ENCODE measurements at regions not wholly inside any gene's neighbourhood (a gene's known extent, or its start where the extent isn't known, plus 50 kb on each side); places are given as distances from the start of the nearest gene placed in this dataset.
"Not testable (repeated sequence)": the region's sequence is repeated elsewhere in the genome, so short reads cannot be mapped to it uniquely, and the experiment has no call there.

GRCh38 chr7:65124600-65124999 lies 118.1 kb upstream of the ERV3-1 start:
- H3K27ac Mint-ChIP-seq; H3K27me3 Mint-ChIP-seq; H3K4me3 Mint-ChIP-seq; ATAC-seq; DNase-seq; H3K36me3 Mint-ChIP-seq; H3K4me1 Mint-ChIP-seq; CTCF ChIA-PET; H3K9me3 Mint-ChIP-seq (ENCODE audit: low read depth): not testable (repeated sequence)

GRCh38 chr7:65105650-65106203 lies 99.2 kb upstream of the ERV3-1 start:
- H3K9me3 Mint-ChIP-seq (ENCODE audit: low read depth); H3K4me1 Mint-ChIP-seq; H3K36me3 Mint-ChIP-seq; ATAC-seq; H3K27ac Mint-ChIP-seq; CTCF ChIA-PET; H3K4me3 Mint-ChIP-seq; DNase-seq; H3K27me3 Mint-ChIP-seq: not testable (repeated sequence)

DNA sequence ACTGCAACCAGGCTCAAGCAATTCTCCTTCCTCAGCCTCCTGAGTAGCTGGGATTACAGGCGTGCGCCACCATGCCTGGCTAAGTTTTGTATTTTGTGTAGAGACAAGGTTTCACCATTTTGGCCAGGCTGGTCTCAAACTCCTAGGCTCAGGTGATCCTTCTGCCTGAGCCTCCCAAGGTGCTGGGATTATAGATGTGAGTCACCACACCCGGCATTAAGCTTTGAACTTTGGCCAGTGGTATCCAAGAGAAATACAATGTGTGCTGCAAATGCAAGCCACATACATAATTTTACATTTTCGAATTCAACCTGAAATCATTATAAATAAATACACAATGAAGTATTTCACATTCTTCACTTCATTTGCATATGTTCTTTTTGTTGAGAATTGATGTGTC lies 94.0 kb upstream of the ERV3-1 start:
- H3K27me3 Mint-ChIP-seq; H3K4me1 Mint-ChIP-seq; ATAC-seq; CTCF ChIA-PET; H3K9me3 Mint-ChIP-seq (ENCODE audit: low read depth); H3K36me3 Mint-ChIP-seq; H3K27ac Mint-ChIP-seq; H3K4me3 Mint-ChIP-seq; DNase-seq: not testable (repeated sequence)

GRCh38 chr7:65081669-65082055 lies 75.2 kb upstream of the ERV3-1 start:
- DNase-seq; ATAC-seq; H3K27me3 Mint-ChIP-seq; CTCF ChIA-PET; H3K4me1 Mint-ChIP-seq; H3K9me3 Mint-ChIP-seq (ENCODE audit: low read depth); H3K36me3 Mint-ChIP-seq: not testable (repeated sequence)
- Mint-ChIP-seq H3K27ac (peak overlapping the region; percentile 88), H3K4me3 (peak overlapping the region; percentile 85)

DNA sequence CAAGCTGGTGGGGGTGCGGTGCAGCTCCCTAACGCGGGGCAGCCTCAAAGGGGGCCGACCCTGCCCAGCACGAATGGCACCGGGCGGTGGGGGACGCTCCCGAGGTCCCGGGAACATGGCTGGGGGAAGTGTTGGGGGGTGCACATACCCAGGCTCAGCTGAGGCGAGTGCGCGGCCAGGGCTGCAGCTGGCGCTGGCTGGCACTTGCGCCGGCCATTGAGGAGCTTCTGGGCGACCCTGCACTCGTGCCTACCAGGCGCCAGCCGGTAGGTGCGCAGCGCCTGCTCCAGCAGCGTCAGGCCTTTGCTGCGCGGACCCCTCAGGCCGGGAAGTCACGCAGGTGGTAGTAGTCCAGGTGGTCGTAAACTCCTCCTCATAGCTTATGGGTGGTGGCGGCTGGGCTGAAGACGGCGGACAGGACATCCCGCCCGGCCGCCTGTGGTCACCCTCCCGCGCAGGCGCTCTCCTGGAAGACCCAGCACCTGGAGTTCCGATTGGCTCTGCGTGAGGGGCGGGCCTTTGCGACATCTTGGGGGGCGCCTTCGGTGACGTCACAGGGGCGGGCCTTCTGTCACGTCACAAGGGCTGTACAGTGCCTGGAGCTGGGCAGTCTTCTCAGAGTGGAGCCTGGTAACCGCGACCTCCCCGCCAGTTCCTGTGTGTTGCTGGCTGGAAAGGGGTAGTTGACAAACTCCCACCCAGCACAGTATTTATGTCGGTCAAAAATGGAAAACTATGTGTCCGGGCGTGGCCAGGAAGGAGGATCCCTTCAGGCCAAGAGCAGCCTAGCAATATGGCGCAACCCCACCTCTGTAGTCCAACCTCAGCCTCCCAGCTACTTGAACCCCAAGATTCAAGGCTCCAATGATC lies 74.5 kb upstream of the ERV3-1 start:
- H3K27ac Mint-ChIP-seq: peak overlapping the region; percentile 88
- peak overlapping the region; percentile 85 for H3K4me3 Mint-ChIP-seq
- H3K36me3 Mint-ChIP-seq; CTCF ChIA-PET; H3K4me1 Mint-ChIP-seq; H3K27me3 Mint-ChIP-seq; H3K9me3 Mint-ChIP-seq (ENCODE audit: low read depth): not testable (repeated sequence)
- ATAC-seq (peak; percentile 97), DNase-seq (peak; percentile 95)

GRCh38 chr7:65074959-65075358 lies 68.5 kb upstream of the ERV3-1 start:
- H3K27me3 Mint-ChIP-seq; H3K9me3 Mint-ChIP-seq (ENCODE audit: low read depth); ATAC-seq; DNase-seq; H3K4me3 Mint-ChIP-seq; H3K27ac Mint-ChIP-seq; CTCF ChIA-PET; H3K4me1 Mint-ChIP-seq: not testable (repeated sequence)
- H3K36me3 Mint-ChIP-seq: peaks cover 26% of the 10 kb centered on the region

- H3K4me1 Mint-ChIP-seq; H3K9me3 Mint-ChIP-seq (ENCODE audit: low read depth); H3K4me3 Mint-ChIP-seq; H3K27me3 Mint-ChIP-seq; CTCF ChIA-PET; H3K27ac Mint-ChIP-seq; DNase-seq: not testable (repeated sequence)
- peak; percentile 30 for ATAC-seq
- peaks cover 31% of the 10 kb centered on the region for H3K36me3 Mint-ChIP-seq
Observed at GRCh38 chr7:65073160-65073559, 66.7 kb upstream of the ERV3-1 start.

DNA sequence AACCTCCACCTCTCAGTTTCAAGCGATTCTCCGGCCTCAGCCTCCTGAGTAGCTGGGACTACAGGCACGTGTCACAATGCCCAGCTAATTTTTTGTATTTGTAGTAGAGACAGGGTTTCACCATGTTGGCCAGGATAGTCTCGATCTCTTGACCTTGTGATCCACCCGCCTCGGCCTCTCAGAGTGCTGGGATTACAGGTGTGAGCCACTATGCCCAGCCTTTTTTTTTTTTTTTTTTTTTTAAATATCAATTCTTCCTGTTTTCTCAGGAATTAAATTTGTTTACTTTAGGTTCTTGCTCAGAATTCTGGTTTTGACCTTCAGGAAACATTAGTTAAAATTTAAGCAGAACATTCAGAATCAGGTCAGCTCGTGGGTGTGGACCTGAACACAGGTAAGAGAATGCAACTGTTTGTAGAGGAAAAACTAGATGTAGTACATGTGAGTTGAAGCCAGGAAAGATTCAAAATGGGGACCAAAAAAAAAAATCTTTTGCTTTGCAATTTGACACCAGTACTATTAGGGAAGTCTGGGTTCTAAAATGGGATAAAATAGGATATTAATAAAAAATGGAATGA lies 65.5 kb upstream of the ERV3-1 start:
- CTCF ChIA-PET; H3K27me3 Mint-ChIP-seq; ATAC-seq; DNase-seq; H3K4me1 Mint-ChIP-seq; H3K27ac Mint-ChIP-seq; H3K9me3 Mint-ChIP-seq (ENCODE audit: low read depth); H3K4me3 Mint-ChIP-seq: not testable (repeated sequence)
- H3K36me3 Mint-ChIP-seq: peaks cover 31% of the 10 kb centered on the region

GRCh38 chr7:65069476-65069875 lies 63.0 kb upstream of the ERV3-1 start:
- H3K9me3 Mint-ChIP-seq (ENCODE audit: low read depth); CTCF ChIA-PET; H3K4me1 Mint-ChIP-seq; H3K27me3 Mint-ChIP-seq; H3K4me3 Mint-ChIP-seq; ATAC-seq; DNase-seq: not testable (repeated sequence)
- peak overlapping the region; percentile 1 for H3K27ac Mint-ChIP-seq
- peaks cover 30% of the 10 kb centered on the region for H3K36me3 Mint-ChIP-seq

DNA sequence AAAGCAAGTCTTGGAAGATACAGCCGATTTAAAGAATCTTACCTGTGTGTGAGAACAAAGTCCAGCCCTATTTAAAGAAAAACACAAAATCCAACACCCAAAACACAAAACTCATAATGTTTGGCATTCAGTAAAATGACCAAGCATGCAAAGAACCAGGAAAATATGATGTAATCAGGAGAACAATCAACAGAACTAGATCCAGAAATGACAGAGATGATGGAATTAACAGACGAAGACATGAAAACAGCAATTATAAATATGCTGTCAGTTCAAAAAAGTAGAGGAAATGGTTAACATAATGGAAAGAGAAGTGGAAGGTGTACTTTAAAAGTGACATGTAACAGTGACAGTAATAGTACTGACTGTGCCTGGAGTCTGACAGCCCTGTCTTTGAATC lies 56.1 kb upstream of the ERV3-1 start:
- CTCF ChIA-PET: not testable (repeated sequence)

DNA sequence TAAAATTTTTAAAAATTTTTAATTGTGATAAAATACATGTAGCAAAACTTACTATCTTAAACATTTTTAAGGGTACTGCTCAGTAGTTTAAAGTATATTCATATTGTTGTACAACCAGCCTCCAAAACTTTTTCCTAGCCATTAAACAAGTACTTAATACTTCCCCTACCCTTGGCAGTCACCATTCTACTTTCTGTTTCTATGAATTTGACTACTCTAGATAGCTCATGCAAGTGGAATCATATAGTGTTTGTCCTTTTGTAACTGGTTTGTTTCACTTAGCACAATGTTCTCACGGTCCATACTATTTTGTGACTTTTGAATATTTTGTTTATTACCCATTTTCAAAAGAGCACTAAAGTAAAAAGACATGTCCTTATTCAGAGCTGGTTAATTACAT lies 52.8 kb upstream of the ERV3-1 start:
- not testable (repeated sequence) for H3K4me3 Mint-ChIP-seq
- peaks cover 29% of the 10 kb centered on the region for H3K36me3 Mint-ChIP-seq

More for the DNA sequence above, 56.1 kb upstream of the ERV3-1 start:
- not testable (repeated sequence) for DNase-seq; ATAC-seq; H3K4me3 Mint-ChIP-seq; H3K27ac Mint-ChIP-seq; H3K4me1 Mint-ChIP-seq; H3K9me3 Mint-ChIP-seq (ENCODE audit: low read depth); H3K27me3 Mint-ChIP-seq
- H3K36me3 Mint-ChIP-seq: peaks cover 21% of the 10 kb centered on the region

More for the DNA sequence above, 52.8 kb upstream of the ERV3-1 start:
- H3K27ac Mint-ChIP-seq; H3K9me3 Mint-ChIP-seq (ENCODE audit: low read depth); DNase-seq; H3K4me1 Mint-ChIP-seq; ATAC-seq; CTCF ChIA-PET; H3K27me3 Mint-ChIP-seq: not testable (repeated sequence)
